ENCODE measurements at regions not wholly inside any gene's neighbourhood (a gene's known extent, or its start where the extent isn't known, plus 50 kb on each side); places are given as distances from the start of the nearest gene placed in this dataset.

GRCh38 chr12:118649765-118650585 lies 273.6 kb downstream of the SUDS3 start:
- CTCF ChIA-PET: no interaction called here
- POLR2A ChIA-PET (ENCODE audit: unreplicated experiment): no interaction called here
- DNase-seq: no peak

GRCh38 chr12:118650586-118650960 lies 274.2 kb downstream of the SUDS3 start:
- Histone ChIP-seq H3F3A (ENCODE audit: insufficient read depth, low read depth) (no peaks in the 10 kb centered on the region), H3K36me3 (ENCODE audit: low read depth) (no peaks in the 10 kb centered on the region), H3K4me2 (no peak overlapping the region), H4K20me1 (ENCODE audit: insufficient read depth) (no peaks in the 10 kb centered on the region), H2AFZ (no peak overlapping the region), H3K4me3 (no peak overlapping the region), H3K27me3 (ENCODE audit: insufficient read depth, low read depth) (no peaks in the 10 kb centered on the region), H3K9me3 (ENCODE audit: insufficient read depth, low read depth) (no peaks in the 10 kb centered on the region; the same call in 1 of the 2 replicates), H3K4me1 (replicated peaks; ENCODE audit: insufficient read depth) (no peaks in the 10 kb centered on the region), H3K9me2 (ENCODE audit: insufficient read depth) (no peaks in the 10 kb centered on the region), H3K27ac (no peak overlapping the region), H3K79me2 (ENCODE audit: low read depth) (no peaks in the 10 kb centered on the region)
- ChIA-PET POLR2A (ENCODE audit: unreplicated experiment) (no interaction called here), CTCF (no interaction called here)
- TF ChIP-seq EZH2 (IDR thresholded peaks at IDR 0.05; ENCODE audit: low read depth) (no peak), CTCF (conservative IDR thresholded peaks at IDR 0.05) (no peak)
- no TSS peak for BruUV-seq (replicated peaks)
- no peak for DNase-seq
- intact Hi-C loops (cut with micrococcal nuclease; ENCODE audit: unreplicated experiment): no loop called here

More at GRCh38 chr12:118649765-118650585, 273.6 kb downstream of the SUDS3 start:
- no peaks in the 10 kb centered on the region for H3K9me2 ChIP-seq (ENCODE audit: insufficient read depth)
- intact Hi-C loops (cut with micrococcal nuclease; ENCODE audit: unreplicated experiment): no loop called here
- no TSS peak for BruUV-seq (replicated peaks)
- H3K4me3 ChIP-seq: no peak overlapping the region
- TF ChIP-seq EZH2 (IDR thresholded peaks at IDR 0.05; ENCODE audit: low read depth): no peak
- TF ChIP-seq CTCF (conservative IDR thresholded peaks at IDR 0.05): no peak
- H2AFZ ChIP-seq: no peak overlapping the region
- H4K20me1 ChIP-seq (ENCODE audit: insufficient read depth): no peaks in the 10 kb centered on the region
- no peak overlapping the region for H3K27ac ChIP-seq
- no peaks in the 10 kb centered on the region for H3K79me2 ChIP-seq (ENCODE audit: low read depth)
- H3K27me3 ChIP-seq (ENCODE audit: insufficient read depth, low read depth): no peaks in the 10 kb centered on the region
- H3K36me3 ChIP-seq (ENCODE audit: low read depth): no peaks in the 10 kb centered on the region
- no peak overlapping the region for H3K4me2 ChIP-seq
- no peaks in the 10 kb centered on the region for H3K4me1 ChIP-seq (replicated peaks; ENCODE audit: insufficient read depth)
- H3F3A ChIP-seq (ENCODE audit: insufficient read depth, low read depth): no peaks in the 10 kb centered on the region
- no peaks in the 10 kb centered on the region; the same call in 1 of the 2 replicates for H3K9me3 ChIP-seq (ENCODE audit: insufficient read depth, low read depth)

- no peak overlapping the region for H2AFZ ChIP-seq
- H3F3A ChIP-seq (ENCODE audit: insufficient read depth, low read depth): no peaks in the 10 kb centered on the region
- DNase-seq: no peak
- H3K36me3 ChIP-seq (ENCODE audit: low read depth): no peaks in the 10 kb centered on the region
- no peaks in the 10 kb centered on the region for H3K79me2 ChIP-seq (ENCODE audit: low read depth)
- no peaks in the 10 kb centered on the region for H3K9me3 ChIP-seq (ENCODE audit: insufficient read depth, low read depth)
- no peaks in the 10 kb centered on the region for H3K9me2 ChIP-seq (ENCODE audit: insufficient read depth)
- no peak overlapping the region for H3K4me2 ChIP-seq
- ChIA-PET CTCF (no interaction called here), POLR2A (ENCODE audit: unreplicated experiment) (no interaction called here)
- H3K27ac ChIP-seq: no peak overlapping the region
- no TSS peak for BruUV-seq (replicated peaks)
- intact Hi-C loops (cut with micrococcal nuclease; ENCODE audit: unreplicated experiment): no loop called here
- TF ChIP-seq EZH2 (IDR thresholded peaks at IDR 0.05; ENCODE audit: low read depth) (no peak), CTCF (conservative IDR thresholded peaks at IDR 0.05) (no peak)
- H3K4me3 ChIP-seq: no peak overlapping the region
- no peaks in the 10 kb centered on the region for H3K4me1 ChIP-seq (replicated peaks; ENCODE audit: insufficient read depth)
- H3K27me3 ChIP-seq (ENCODE audit: insufficient read depth, low read depth): no peaks in the 10 kb centered on the region
- H4K20me1 ChIP-seq (ENCODE audit: insufficient read depth): no peaks in the 10 kb centered on the region
These were observed 275.1 kb downstream of the SUDS3 start for GRCh38 chr12:118651487-118651886.

Measured in PC-9 (cell line).